ENCODE measurements at regions not wholly inside any gene's neighbourhood (a gene's known extent, or its start where the extent isn't known, plus 50 kb on each side); places are given as distances from the start of the nearest gene placed in this dataset.
"Not testable (repeated sequence)": the region's sequence is repeated elsewhere in the genome, so short reads cannot be mapped to it uniquely, and the experiment has no call there.

- not testable (repeated sequence) for H3F3A ChIP-seq (ENCODE audit: insufficient read depth, low read length); H3K4me2 ChIP-seq (ENCODE audit: low read length); H3K9me3 ChIP-seq (ENCODE audit: low read length); H3K27ac ChIP-seq (ENCODE audit: low read depth, low read length, poor library complexity, severe bottlenecking); H3K4me1 ChIP-seq (ENCODE audit: insufficient read depth, low read length, severe bottlenecking); H3K27me3 ChIP-seq (ENCODE audit: insufficient read depth, low read length); H3K9me2 ChIP-seq (ENCODE audit: low read depth, low read length); H2AFZ ChIP-seq (ENCODE audit: low read length); H3K4me3 ChIP-seq (ENCODE audit: low read depth, low read length, poor library complexity, severe bottlenecking); H3K9ac ChIP-seq (ENCODE audit: low read length); H3K79me2 ChIP-seq (ENCODE audit: insufficient read depth, low read length); H4K20me1 ChIP-seq (ENCODE audit: insufficient read depth, low read length); H3K36me3 ChIP-seq (ENCODE audit: insufficient read depth, low read length)
Measured at GRCh38 chr13:22956456-22957115, 224.2 kb upstream of the SGCG start.

- not testable (repeated sequence) for H3K4me1 ChIP-seq (ENCODE audit: insufficient read depth, low read length, severe bottlenecking); H3K36me3 ChIP-seq (ENCODE audit: insufficient read depth, low read length); H4K20me1 ChIP-seq (ENCODE audit: insufficient read depth, low read length); H3K9me3 ChIP-seq (ENCODE audit: low read length); H3K27me3 ChIP-seq (ENCODE audit: insufficient read depth, low read length); H3K9me2 ChIP-seq (ENCODE audit: low read depth, low read length); H3K27ac ChIP-seq (ENCODE audit: low read depth, low read length, poor library complexity, severe bottlenecking); H2AFZ ChIP-seq (ENCODE audit: low read length); H3F3A ChIP-seq (ENCODE audit: insufficient read depth, low read length); H3K4me2 ChIP-seq (ENCODE audit: low read length); H3K79me2 ChIP-seq (ENCODE audit: insufficient read depth, low read length); H3K4me3 ChIP-seq (ENCODE audit: low read depth, low read length, poor library complexity, severe bottlenecking); H3K9ac ChIP-seq (ENCODE audit: low read length)
Measured at GRCh38 chr13:22959859-22960258, 220.9 kb upstream of the SGCG start.

GRCh38 chr13:22960827-22961226, 220.0 kb upstream of the SGCG start:
- Histone ChIP-seq H3K36me3 (ENCODE audit: insufficient read depth, low read length) (no peaks in the 10 kb centered on the region), H4K20me1 (ENCODE audit: insufficient read depth, low read length) (no peaks in the 10 kb centered on the region), H3K9me2 (ENCODE audit: low read depth, low read length) (no peaks in the 10 kb centered on the region), H3K4me1 (ENCODE audit: insufficient read depth, low read length, severe bottlenecking) (no peaks in the 10 kb centered on the region), H3K9me3 (ENCODE audit: low read length) (no peaks in the 10 kb centered on the region), H3K27me3 (ENCODE audit: insufficient read depth, low read length) (no peaks in the 10 kb centered on the region), H3K79me2 (ENCODE audit: insufficient read depth, low read length) (no peaks in the 10 kb centered on the region), H3K4me2 (ENCODE audit: low read length) (no peak overlapping the region), H3K27ac (ENCODE audit: low read depth, low read length, poor library complexity, severe bottlenecking) (no peak overlapping the region), H2AFZ (ENCODE audit: low read length) (no peak overlapping the region), H3K9ac (ENCODE audit: low read length) (no peak overlapping the region), H3K4me3 (ENCODE audit: low read depth, low read length, poor library complexity, severe bottlenecking) (no peak overlapping the region), H3F3A (ENCODE audit: insufficient read depth, low read length) (no peaks in the 10 kb centered on the region)
- no peak for TF ChIP-seq EZH2 (IDR thresholded peaks at IDR 0.05; ENCODE audit: borderline replicate concordance, low read length)
- TF ChIP-seq, protein P1, sequence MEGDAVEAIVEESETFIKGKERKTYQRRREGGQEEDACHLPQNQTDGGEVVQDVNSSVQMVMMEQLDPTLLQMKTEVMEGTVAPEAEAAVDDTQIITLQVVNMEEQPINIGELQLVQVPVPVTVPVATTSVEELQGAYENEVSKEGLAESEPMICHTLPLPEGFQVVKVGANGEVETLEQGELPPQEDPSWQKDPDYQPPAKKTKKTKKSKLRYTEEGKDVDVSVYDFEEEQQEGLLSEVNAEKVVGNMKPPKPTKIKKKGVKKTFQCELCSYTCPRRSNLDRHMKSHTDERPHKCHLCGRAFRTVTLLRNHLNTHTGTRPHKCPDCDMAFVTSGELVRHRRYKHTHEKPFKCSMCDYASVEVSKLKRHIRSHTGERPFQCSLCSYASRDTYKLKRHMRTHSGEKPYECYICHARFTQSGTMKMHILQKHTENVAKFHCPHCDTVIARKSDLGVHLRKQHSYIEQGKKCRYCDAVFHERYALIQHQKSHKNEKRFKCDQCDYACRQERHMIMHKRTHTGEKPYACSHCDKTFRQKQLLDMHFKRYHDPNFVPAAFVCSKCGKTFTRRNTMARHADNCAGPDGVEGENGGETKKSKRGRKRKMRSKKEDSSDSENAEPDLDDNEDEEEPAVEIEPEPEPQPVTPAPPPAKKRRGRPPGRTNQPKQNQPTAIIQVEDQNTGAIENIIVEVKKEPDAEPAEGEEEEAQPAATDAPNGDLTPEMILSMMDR (IDR thresholded peaks at IDR 0.05; ENCODE audit: low read length) = no peak

- not testable (repeated sequence) for H3K27me3 ChIP-seq (ENCODE audit: insufficient read depth, low read length); H3F3A ChIP-seq (ENCODE audit: insufficient read depth, low read length); H3K79me2 ChIP-seq (ENCODE audit: insufficient read depth, low read length); H4K20me1 ChIP-seq (ENCODE audit: insufficient read depth, low read length); H3K9ac ChIP-seq (ENCODE audit: low read length); H3K36me3 ChIP-seq (ENCODE audit: insufficient read depth, low read length); H2AFZ ChIP-seq (ENCODE audit: low read length); H3K27ac ChIP-seq (ENCODE audit: low read depth, low read length, poor library complexity, severe bottlenecking); H3K4me3 ChIP-seq (ENCODE audit: low read depth, low read length, poor library complexity, severe bottlenecking); H3K9me2 ChIP-seq (ENCODE audit: low read depth, low read length); H3K4me1 ChIP-seq (ENCODE audit: insufficient read depth, low read length, severe bottlenecking); H3K4me2 ChIP-seq (ENCODE audit: low read length); H3K9me3 ChIP-seq (ENCODE audit: low read length)
Measured at GRCh38 chr13:22961342-22961741, 219.4 kb upstream of the SGCG start.
